HG02623 (cell line): ENCODE measurements at regions not wholly inside any gene's neighbourhood (a gene's known extent, or its start where the extent isn't known, plus 50 kb on each side); places are given as distances from the start of the nearest gene placed in this dataset.

Experiments
- ATAC-seq: cut with Tn5 transposase; IDR thresholded peaks from one replicate; pipeline ENCODE4 v1.9.1; 2021; ENCODE audit warnings: moderate library complexity; ENCODE audit not compliant: unreplicated experiment

GRCh38 chr9:99326112-99326916 lies 104.2 kb downstream of the SEC61B start:
- no peak for ATAC-seq

- no peak for ATAC-seq
Measured at GRCh38 chr9:99326917-99327189, 104.8 kb downstream of the SEC61B start.

DNA sequence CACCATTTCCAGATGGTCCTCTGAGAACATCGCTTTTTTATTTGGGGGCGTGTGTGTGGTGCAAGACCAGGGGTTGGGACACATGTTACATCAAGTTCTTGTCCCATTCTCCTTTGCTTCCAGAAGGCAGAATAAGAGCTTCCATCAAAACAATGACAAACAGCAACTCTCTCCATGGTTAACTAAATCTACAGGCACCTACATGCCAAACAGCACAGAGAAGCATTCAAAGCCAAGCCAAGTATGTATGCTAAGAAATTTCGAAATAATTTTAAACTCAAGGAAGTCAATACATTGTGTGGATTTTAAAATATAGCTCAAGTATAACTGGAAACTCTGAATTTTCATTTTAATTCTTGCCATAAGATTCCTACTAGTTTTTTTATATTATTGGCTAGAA lies 105.6 kb downstream of the SEC61B start:
- no peak for ATAC-seq

DNA sequence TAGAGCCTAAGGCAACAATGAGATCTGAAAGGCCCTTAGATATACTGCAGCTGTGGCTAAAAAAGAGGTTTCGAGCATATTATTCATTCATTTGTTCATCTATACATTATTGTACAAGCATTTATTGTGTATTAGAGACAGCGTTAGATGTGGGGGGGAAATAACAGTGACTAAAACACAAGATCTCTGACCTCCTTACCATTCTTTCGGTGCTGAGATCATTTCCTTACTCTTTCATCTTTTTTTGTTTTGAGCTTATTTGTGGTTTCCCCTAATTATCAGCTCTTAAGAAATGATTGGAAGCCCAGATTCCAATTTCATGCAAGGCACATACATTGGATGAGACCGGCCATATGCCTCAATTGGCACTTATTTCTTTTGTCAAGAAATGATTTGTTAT lies 113.2 kb downstream of the SEC61B start:
- ATAC-seq, result no peak

DNA sequence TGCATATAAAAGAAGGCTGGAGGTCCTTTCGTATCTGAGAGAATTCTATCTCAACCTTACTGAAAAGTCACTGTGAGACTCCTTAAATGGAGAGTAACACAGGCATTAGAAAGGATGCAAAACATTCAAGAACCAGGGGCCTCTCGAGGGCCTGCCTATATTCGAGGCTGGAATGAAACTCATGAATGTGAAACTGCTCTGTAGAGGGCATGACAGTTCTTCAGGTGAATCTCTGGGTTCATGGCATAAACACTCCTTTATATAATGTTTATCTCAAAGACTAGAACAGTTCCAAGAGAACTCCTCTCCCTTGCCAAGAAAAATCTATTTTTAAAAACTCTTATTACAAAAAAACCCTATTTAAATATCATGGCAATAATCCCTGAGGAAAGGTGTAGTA lies 113.9 kb downstream of the SEC61B start:
- no peak for ATAC-seq

DNA sequence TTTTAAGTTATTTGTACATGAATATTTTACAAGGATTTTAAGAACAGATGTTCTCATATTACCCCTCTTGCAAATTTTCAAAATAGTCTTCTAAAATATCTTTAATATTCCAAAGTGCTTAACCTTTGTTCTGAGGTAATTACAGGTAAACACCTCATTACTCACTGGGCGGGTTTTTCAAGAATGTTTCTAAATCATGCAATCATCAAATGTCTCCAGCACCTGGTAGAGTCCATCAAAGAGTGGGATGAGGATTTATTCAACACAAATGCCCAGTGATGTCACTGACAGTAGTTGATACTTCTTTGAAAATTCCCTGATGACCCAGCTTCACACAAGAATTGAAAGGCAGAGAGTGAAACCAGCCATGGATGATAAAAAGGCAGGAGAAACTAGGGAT lies 114.4 kb downstream of the SEC61B start:
- ATAC-seq, result no peak

GRCh38 chr9:99340281-99340680 lies 118.2 kb downstream of the SEC61B start:
- ATAC-seq, result no peak

DNA sequence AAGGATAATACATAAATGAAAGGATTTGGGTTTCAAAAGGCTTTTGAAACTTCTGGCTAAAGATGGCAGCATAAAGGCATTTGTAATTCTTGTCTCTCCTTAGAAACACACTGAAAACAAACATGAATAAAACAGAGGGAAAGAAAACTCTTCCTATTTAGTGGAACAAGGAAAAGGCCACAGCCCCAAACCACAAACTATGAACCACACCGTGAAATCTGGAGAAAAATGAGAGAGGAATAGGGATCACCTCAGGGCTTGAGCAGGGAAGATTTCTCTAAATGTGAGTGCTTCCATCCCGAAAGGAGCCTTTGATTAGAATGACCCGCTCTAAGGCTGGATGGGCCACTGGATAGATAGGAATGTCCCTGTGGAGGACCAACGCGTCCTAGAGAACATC lies 119.6 kb downstream of the SEC61B start:
- no peak for ATAC-seq

DNA sequence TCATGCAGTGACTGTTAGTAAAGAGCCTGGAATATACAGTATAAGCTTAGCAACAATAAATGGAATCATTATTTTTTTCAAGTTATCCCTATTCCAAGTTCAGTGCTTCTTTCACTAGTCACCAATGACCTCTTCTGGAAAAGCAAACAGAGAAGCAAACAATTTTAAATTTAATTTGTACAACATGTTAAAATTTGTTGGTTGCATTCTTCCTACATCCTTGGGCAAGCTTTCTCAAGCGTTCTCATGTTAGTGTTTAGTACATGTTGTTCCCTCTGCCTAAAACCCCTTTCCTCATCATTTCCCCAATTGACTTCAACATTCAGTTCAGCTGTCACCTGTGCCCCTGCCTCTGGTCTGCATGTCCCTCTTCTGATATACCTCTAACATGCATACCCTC lies 123.4 kb downstream of the SEC61B start:
- no peak for ATAC-seq

DNA sequence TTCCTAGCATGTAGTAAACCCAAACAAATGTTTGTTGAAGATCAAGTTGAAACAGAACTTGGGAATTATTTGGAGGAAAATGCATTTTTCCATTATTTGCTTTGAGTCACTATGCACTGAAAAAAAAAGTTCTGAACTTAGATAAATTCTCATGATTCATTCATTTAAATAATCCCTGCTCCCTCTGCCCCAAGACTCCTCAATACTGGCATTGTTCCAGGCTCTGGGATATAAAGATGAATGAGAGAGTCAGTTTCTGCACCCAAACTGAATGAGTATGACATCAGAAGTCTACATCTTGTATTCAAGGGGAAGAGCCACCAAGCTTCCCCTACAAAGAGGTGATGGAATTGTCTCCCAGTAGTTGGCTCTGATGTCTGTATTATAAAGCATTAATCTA lies 123.9 kb downstream of the SEC61B start:
- ATAC-seq, result no peak

DNA sequence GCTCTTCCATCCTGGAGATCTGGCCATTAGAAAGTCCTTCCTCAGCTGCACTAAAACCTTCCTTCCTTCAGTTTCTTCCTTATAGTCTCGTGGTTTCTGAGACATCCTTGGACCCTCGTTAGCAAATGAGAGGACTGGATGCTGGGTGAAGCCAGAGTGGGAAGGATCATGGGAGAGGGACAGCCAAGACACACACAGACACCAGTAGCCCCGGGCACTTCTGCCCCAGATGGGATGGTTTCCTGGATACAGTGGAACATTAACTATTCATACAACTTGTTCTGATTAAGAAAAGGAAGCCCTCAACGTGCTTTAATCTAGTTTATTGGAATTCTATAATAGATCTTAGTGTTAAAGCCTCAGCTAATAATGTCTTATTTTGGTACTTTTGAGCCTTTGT lies 125.5 kb downstream of the SEC61B start:
- ATAC-seq, result no peak

DNA sequence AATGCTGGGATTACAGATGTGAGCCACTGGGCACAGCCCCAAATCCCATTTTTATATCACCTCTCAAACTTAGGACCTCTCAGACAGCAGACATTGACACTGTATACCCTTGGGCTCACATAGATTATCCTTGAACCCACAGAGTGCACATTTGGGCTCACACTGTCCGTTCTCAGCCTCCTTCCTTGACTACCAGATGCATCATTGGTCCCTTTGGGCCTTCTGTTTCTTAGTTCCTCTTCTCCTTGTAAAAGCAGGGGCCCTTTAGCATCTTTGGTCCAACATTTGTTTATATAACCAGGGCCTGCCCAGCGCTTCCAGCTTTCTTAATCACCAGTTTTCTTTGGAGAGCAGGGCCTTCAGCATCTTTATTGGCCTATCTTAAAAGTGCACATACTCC lies 126.2 kb downstream of the SEC61B start:
- ATAC-seq, result no peak

DNA sequence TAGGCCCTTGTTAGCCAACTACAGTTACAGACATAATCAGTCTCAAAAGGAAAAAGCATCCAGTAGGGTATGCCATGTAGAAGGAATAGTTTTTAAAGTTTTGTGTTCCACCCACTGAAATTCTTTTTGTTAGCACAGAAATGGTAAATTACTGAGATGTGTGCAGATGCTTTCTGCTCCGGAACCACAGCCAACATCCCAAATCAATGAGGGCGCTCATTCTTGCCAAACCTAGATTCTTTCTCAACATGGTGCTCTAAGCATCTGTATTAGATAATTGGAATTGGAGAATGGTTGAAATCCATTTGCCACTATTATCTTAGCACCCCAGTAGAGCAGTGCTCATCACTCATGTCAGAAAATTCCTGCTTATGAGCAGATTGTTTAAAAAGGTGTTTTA lies 127.8 kb downstream of the SEC61B start:
- no peak for ATAC-seq

- no peak for ATAC-seq
Measured at GRCh38 chr9:99350461-99350860, 128.4 kb downstream of the SEC61B start.

DNA sequence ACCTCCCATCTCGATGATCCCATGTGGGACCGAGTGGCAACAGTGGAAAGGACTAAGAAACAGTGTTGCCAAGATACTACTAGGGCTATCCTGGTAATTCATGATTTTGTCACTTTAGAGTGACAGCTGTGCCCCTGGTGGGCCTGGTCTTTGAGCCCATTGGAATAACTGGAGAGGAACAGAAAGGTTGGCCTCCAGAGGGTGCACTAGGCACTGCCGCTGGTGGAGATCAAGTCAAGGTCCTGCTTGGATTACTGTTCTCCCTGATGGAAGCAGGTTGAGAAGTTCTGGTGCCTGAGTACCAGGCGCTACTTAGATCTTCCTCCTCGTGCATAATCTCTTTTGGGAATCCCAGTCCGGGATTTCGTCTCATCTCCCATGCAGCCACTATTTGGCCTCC lies 129.6 kb downstream of the SEC61B start:
- ATAC-seq, result no peak

GRCh38 chr9:99352826-99353225 lies 130.7 kb downstream of the SEC61B start:
- ATAC-seq, result no peak

DNA sequence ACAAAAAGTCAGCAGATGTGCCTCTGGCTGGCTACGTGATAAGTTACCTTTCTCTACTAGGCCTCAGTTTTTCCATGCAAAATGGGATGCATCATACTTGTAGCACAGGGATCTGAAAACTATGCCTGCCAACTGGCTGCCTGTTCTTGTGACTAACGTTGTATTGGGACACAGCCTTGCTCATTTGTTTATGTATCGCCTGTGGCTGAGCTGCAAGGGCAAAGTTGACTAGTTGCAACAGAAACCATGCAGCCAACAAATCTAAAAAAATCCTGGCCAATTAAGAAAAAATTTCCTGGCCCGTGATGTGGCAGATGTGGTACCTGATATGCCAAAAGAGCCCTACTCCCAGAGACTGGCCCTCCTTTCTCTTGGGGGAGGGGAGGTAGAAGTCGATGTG lies 131.3 kb downstream of the SEC61B start:
- no peak for ATAC-seq

GRCh38 chr9:99354104-99354503 lies 132.0 kb downstream of the SEC61B start:
- no peak for ATAC-seq

- ATAC-seq, result no peak
Measured at GRCh38 chr9:99356512-99356971, 134.5 kb downstream of the SEC61B start.

- ATAC-seq, result no peak
Measured at GRCh38 chr9:99357575-99357974, 135.5 kb downstream of the SEC61B start.

DNA sequence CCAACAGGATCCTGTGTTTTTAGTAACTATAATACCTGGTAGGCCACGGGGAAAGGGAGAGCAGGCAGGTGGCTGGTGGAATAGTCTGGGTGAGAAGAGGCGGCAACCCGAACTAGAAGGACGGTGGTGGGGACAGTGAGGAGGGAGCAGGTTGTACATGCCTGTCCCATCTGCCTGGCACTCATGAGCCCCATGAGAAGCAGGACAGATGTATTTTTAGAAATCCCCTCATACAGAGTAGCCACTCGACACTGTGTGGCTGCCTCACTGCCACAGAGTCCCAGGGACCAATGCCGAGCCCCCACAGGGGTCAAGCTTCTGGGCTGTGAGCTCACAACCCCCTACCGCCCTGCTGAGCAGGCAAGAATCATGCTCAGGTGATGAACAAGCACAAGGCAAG lies 136.6 kb downstream of the SEC61B start:
- no peak for ATAC-seq

DNA sequence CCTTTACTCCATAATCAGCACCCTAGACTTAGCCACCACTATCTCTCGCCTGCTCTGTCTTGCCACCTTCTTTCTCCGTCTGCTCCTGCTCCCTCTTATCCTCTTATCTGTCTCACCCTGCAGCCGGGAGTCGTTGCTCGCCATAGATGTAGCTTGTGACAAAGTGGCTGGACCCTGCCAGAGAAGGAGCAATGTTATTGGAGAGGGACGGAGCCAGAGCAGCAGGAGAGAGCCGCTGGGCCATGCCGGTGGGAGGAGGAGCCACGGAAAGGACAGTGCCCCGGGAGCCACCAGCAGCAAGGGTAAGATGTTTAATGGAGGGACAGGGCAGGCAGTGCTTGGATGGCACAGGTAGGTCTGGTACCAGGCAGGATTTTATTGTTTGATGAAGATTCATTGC lies 137.3 kb downstream of the SEC61B start:
- ATAC-seq, result no peak

DNA sequence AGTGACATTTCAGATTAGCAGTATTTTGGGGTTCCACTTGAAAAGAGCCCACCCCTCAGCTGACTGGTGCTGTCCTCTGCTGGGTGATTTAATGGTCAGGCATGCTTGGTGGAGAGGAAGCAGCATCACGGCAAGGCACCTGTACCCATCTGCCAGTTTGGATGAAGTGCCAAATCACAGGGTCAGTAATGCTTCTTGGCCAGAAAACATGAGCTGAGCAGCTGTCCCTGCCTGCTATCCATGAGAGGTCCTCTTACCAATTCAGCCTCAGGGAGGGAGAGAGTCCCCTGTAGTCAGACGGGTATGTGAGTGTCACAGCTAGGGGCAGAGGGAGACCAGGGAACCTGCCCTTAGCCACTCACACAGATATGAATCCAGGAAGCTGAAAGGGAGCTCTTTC lies 137.9 kb downstream of the SEC61B start:
- ATAC-seq, result no peak
